COLO829 (cell line): ENCODE measurements at regions not wholly inside any gene's neighbourhood (a gene's known extent, or its start where the extent isn't known, plus 50 kb on each side); places are given as distances from the start of the nearest gene placed in this dataset.
A peak's percentile ranks its signal among the peaks of the same experiment; 100 is the strongest.
"Not testable (repeated sequence)": the region's sequence is repeated elsewhere in the genome, so short reads cannot be mapped to it uniquely, and the experiment has no call there.

Source experiments
- DNase-seq: peaks from one replicate; pipeline ENCODE4 v3.0.0; 2012; ENCODE audit warnings: low spot score

DNA sequence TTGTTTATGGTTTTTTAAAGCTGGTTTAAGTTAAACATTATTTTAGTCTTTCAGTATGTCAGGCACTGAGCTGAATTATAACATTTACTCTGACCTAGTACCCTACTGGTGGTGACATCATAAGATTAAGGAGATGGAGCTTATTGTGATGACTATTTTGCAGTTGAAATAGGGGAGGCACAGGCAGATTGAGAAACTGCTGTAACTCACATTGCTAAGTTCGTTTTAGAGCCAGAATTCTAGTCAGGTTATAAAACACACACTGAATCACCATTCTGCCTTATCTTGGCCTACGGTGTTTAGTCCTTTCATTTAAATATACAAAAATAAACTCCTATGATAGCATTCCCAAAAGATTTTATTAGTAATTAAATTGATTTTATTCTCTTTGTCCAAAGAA lies 584.1 kb downstream of the TFAP2A start:
- no peak for DNase-seq

DNA sequence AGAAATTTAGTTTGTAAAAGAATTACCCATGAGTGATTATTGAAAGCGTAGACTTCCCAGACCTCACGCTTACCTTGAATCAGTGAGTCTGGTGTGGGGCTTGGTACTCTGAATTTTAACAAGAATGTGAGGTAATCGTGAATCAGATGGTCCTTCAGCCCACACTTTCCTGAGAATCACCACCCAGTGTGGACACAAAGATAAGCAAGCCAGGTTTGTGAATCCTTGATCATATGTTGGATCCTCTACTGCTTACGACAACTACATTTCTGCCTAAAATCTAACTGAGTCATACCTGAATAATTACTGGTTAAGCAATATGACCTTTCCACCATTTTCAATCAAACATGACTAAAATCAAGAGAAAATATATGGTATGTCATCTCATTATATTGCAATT lies 589.3 kb downstream of the TFAP2A start:
- no peak for DNase-seq

DNA sequence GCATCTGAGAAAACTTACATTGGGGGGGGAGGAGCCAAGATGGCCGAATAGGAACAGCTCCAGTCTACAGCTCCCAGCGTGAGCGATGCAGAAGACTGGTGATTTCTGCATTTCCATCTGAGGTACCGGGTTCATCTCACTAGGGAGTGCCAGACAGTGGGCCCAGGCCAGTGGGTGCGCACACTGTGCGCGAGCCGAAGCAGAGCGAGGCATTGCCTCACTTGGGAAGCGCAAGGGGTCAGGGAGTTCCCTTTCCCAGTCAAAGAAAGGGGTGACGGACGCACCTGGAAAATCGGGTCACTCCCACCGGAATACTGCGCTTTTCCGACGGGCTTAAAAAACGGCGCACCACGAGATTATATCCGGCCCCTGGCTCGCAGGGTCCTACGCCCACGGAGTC lies 604.1 kb downstream of the TFAP2A start:
- not testable (repeated sequence) for DNase-seq

DNA sequence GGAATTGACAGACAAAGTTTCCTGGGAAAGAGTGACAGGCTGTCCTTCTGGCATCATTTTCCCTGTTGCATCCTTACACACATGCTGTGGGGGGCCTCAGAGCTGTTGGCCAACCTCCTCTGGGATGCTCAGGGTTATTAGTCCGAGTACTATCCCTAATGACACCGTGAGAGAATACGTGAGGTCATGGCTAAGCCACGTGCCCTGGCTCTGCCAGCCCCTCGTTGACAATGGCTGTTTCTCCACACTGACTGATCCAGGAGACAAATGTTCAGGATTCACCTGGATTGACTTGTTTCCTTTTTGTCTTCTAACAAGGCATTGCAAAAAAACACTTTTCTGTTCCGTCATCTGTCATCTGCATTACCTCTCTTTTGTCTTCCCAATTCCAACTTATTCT lies 604.6 kb downstream of the TFAP2A start:
- DNase-seq, result no peak

DNA sequence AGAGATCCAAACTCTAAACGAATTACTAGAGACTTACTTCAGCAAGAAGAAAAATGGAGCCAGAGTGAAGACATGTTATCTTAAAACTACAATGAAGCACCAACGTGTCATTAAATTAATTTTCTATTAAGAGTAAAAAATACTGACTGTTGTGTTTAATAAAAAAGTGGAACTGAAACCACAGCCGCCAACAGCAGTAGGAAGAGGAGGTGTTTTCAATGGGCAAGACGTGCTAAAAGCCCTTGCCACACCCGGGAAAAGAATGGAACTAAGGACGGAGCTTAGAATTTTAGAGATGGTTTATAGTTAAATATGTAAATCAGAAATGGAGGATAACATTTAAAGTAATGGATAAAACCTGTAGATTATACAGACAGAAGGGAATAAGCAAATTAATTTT lies 608.7 kb downstream of the TFAP2A start:
- DNase-seq, result no peak

DNA sequence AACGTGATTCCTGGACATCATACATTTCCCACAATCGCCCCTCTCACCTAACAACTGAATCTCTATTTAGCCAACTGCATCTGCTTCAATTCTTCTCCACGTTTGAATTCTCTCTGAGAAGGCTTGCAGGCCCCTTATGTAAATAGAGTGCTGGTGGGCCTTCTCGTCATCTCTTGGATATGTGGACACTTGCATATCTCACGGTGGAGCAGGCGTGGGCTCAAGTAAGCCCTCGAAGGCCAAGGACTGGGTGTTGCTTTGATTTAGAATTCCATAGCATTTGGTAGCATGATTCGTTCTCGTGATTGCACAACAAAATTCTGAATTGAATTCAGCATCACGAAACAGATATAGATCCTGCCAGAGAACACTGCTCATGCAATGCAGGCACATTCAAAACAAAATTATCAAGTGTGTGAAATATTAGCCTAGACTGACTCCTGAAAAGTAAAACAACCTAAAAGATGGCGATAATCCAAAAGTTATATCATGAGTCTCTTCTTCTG lies 613.6 kb downstream of the TFAP2A start:
- DNase-seq, result no peak

DNA sequence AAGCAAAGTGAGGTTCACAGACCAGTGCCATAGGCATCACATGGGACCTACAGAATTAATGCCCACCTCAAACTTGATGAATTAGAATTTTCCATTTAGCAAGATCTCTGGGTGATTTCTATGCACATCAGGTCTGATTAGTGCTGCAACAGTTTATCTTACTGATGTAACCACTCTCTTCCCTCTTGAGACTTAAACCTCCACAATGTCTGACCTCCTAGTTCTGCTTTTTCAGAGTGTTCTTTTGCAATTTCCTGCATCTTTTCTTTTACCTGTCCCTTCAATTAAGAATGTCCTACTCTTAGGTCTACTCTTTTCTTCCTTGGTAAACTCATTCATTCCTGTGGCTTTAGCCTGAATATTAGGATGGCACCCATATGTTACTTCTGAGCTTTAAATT lies 615.3 kb downstream of the TFAP2A start:
- DNase-seq, result no peak

DNA sequence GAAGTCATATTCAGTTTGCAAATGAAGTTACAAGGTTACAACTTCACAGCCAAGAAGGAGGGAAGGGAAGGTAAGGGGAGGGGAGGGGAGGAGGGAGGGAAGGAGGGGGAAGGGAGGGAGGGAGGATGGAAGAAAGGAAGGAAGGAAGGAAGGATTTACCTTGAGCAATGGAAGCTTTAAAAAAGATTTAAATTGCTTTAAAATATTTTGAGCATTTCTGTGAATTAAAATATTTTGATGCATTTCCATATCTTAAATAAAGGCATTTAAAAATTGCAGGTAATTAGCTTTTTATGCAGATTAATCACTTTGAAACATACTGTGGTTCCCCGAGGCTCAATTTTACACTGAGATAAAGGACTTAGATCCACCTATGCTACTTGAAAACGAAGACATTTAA lies 618.0 kb downstream of the TFAP2A start:
- no peak for DNase-seq

DNA sequence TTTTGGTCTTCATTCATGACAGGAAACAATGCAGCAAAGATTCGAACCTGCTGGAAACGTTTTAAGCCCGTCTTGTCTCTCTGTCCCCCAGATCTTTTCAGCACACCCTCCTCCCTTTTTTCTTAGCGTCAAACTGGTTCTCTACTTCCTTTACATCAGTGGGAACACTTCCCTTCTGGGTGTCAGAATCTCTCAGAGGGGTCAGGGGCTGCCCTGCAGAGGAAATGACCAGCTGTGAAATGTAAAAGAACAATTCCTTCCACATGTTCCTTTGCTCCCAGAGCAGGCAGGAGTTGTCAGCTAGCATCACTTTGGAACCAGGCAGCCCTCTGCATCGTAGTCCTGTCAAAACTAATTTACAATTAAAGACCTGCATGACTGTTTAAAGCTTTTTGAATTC lies 619.0 kb downstream of the TFAP2A start:
- no peak for DNase-seq

DNA sequence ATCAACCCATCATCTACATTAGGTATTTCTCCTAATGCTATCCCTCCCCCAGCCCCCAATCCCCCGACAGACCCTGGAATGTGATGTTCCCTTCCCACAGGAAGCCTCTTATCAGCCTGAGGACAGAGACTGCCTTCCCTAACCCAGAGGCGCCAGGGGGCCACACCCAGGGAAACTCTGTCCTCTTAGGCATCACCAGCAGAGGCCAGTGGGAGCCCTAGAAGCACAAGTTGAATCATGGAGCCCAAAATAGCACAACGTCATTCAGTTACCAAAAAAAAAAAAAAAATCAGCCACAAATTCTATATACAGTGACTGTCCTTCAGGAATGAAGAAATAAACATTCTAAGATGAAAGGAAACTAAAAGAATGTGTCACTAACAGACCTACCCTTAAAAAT lies 625.7 kb downstream of the TFAP2A start:
- DNase-seq, result no peak

DNA sequence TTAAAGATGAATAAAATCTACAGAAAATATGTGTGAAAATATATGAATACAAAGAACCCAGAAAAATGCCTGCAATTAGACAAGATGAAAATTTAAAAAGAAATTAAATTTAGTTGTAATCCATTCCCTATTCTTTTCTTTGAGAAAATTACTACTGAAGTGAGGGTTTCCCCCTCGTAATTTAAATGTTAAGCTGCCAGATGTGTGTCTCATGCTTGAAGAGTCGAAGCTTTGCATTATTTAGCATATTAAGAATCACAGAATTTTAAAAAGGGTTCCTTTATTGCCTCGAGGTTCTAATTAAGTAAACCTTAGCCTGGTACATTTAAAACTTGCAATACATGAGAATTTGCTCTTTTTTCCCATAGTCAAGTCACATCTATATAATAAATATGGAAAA lies 630.1 kb downstream of the TFAP2A start:
- no peak for DNase-seq

DNA sequence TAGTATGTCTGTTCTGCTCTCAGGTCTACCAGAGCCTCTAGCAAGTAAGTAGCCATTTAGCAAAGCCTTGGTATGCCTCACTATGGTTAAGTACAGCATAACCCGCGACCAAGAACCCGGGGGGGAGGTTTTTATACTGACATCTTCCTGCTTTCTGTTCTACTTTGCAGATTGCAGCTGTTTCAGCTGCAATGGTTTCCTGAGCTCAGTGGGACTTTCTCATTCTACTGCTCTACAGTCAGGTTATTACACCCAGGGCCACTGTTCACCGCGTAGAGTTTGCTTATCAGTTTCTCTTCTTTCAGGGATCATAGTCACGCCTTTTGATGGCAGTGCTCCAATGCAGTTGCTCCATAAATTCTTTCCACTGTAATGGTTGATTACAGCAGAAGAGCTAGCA lies 631.3 kb downstream of the TFAP2A start:
- no peak for DNase-seq

DNA sequence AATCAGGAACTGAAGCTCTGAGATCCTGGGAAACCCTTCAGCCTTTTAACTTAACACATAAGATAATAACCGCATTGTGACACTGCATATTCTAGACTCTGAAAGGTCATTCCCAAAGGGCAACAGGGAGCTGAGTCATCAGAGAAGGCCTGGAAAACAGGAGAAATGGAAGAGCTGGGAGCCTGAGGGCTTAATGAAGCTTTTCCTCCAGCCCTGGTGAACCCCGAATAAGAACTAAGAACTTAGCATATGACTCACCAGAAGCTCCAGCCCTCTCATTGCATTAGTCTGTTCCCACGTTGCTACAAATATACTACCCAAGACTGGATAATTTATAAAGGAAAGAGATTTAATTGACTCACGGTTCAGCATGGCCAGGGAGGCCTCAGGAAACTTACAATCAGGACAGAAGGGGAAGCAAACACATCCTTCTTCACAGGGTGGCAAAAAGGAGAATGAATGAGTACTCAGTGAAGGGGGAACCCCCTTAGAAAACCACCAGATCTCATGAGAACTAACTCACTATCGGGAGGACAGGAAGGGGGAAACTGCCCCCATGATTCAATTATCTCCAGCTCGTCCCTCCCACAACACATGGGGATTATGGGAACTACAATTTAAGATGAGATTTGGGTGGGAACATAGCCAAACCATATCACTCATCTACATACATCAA lies 648.5 kb downstream of the TFAP2A start:
- peak; percentile 97 for DNase-seq

DNA sequence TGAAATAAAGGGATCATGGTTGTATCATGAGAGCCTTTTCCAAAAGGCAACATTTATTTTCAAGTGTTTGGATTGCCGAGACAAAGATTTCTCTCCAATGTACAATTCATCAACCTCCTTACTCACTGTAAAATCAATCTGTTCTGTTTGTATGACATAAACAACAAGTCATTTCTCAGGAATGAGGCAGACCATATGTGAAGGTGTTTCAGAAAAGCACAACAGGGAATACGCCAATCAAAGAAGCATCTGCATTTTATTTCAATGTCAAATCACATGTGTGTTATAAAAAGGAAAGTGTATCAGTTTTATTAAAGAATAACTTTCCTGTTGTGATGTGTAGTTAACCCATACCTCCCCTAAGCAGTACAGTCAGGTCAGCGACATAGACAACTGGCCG lies 653.7 kb downstream of the TFAP2A start:
- no peak for DNase-seq

DNA sequence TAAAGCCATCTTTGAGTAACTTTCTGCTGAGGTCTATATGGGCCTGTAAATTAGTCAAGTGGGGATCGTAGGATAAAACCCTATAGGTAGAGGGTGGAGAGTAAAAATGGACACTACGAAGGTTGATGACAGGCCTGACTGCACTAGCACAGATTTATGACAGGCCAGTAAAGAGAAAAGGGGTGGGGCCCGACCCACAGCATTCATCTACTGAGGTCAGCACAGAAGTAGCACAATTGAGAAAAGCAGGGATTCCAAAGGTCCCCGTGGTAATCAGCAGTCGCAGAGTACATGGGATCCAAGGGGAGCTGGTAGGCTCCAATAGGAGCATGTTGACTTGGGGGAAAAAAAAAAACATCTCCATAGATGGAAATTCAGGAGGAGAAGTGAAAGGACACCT lies 660.4 kb downstream of the TFAP2A start:
- DNase-seq, result no peak

DNA sequence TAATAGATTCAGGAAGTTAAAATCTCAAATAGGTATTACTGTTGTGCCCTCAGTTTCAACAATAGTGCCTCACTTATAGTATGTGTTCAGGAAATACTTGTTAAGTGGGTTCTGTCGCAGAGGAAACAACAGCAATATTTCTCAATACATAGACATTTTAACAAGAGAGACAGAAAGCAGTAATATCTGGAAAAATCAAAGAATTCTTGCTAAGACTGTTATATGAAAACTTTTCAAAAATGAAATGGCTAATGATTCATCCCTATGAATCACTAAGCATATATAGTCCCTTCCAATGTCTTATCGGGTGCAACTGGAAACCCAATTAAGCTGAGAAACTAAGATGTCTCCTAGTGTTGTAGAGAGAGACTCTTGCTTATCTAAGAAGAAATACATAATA lies 668.9 kb downstream of the TFAP2A start:
- no peak for DNase-seq

DNA sequence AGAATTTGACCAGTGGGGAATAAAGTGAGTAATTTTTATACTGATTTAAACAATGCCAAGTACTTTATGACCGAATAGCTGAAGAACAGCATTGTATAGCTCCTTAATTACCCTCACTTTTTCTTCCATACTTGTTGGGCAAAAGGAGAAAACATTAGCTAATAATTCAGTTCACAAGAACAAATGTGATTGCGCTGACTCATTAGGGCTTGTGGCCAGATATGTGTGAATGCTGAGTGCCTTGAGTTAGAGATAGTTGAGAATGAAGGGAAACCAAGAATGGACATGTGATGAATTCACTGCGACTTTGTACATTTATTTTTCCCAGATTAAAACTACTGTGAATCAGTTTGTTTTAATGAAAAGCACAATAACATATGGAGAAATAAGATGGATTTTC lies 669.4 kb downstream of the TFAP2A start:
- DNase-seq, result no peak

DNA sequence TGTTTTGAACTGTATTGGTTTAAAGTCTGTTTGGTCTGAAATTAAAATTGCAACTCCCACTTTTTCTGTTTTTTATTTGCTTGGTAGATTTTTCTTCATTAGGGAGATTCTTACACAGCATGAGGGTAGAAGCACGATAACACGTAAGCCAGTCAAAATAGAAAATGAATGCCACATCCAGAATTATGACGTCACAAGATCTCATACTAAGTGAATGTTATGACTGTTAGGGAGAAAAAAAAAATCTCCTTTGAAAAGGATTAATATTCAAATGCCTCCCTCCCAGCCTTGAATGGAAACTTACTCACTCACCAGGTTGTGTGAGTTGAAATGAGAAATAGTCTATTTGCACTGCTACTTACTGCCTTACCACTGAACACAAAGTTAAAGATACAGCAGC lies 670.8 kb downstream of the TFAP2A start:
- DNase-seq, result no peak

DNA sequence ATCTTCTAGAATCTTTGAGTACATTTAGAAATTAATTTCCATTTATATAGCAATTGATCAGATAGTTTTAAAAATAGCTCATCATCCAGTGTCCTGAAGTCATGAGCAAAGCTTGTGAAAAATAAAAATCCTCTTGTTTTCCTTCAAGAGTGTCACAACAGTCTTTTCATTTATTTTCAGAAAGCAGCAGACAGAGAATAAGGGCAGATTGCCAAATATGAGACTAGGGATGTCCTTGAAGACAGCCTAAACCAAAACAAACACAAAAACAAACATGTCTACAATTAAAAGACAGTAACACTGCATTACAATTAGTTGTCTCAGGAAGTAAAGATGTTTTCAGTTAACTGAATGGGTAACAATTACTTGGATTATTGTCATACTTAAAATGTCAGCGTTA lies 682.8 kb downstream of the TFAP2A start:
- peak; percentile 56 for DNase-seq

DNA sequence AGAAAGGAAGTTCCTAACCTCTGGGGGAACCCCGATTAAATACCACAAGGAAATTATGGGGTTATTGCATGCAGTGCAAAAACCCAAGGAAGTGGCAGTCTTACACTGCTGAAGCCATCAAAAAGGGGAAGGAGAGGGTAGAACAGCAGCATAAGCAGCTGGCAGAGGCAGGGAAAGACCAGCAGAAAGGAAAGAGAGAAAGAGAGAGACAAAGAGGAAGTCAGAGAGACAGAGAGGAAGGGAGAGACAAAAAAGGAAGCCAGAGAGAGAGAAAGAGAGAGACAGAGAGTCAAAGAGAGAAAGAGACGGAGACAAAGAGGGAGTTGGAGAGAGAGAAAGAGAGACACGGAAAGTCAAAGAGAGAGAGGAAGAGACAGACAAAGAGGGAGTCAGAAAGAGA lies 689.1 kb downstream of the TFAP2A start:
- DNase-seq, result not testable (repeated sequence)

DNA sequence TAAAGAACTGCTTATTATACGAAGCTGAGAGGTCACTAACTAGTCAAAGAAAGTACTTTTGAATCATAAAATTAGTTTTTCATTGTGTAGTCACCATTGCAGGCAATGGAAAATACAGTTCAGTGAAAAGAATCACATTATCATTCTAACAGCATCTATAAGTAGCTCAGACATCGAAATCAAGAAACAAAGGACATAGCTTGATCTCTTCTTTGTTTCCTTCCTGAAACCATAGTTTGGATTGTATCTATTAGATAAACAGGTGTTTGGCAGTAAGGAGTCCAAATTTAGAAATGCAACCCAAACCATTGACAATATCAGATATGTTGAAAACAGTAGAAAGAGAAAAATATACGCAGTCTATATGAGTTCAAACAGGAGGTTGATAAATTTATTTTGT lies 697.3 kb downstream of the TFAP2A start:
- DNase-seq, result no peak

DNA sequence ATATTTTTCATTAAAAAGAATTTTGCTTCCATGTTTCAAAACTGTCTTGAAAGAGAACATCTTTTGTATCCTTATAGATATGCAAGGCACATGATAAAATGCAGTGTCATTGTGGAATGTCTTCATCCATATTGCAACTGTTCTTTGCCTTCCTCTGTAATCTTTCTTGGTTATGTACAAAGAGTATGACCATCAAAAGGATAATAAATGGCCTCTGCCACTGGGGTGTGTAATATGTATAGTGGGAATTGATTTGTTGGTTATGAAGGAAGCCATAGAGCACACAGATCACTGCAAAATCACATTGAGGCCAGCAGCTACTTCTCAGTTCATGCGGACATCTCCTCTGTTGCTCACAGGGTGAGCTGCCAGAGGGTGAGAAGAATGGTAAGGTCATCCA lies 703.5 kb downstream of the TFAP2A start:
- no peak for DNase-seq

DNA sequence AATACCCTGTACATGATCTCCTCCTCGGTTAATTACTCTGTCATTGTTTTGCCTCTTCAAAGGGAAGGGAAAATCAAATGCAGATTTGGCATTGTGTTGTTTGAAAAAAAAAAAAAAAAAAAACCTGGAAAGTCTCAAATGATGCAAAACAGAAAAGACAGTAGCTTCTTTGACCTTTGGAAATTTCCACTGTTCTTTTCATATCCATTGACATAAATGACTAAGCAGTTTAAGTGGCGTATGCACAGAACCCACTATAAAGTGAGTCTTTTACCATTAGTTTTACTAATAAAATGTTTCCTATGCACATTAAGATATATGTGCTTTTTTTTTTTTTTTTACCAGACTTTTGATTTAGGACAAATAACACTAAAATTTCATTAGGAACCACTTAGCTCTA lies 704.3 kb downstream of the TFAP2A start:
- peak; percentile 54 for DNase-seq

DNA sequence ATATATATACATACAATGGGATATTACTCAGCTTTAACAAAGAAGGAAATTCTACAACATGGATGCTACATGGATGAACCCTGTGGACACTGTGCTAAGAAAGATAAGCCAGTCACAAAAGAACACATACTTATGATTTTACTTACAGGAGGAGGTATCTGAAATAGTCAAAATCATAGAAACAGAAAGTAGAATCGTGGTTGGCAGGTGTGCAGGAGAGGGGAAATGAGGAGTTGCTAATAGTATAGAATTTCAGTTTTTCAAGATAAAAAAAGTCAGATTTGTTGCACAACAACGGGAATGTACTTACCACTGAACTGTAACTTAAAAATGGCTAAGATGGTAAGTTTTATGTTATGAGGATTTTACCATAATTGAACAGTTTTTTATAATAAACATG lies 706.3 kb downstream of the TFAP2A start:
- DNase-seq, result no peak

DNA sequence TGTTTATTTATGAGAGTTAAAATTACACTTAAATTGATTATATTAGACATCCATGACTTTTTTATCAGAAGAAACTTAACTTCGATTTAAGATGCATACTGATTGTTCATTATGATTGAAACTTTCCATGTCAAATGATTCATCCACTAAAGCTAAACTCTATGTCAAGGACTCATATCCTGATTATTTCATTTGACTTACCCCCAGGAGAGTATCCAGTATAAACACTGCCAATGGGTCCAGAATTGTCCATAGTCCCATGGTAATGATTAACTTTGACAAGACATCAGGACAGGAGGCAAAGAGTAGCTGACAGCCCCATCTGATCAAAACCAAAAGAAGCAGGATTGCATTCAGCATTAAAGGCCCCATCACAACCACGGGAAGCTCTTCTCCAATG lies 709.9 kb downstream of the TFAP2A start:
- no peak for DNase-seq
